Right atrium auricular region (tissue), 2 donors: ENCODE measurements at regions not wholly inside any gene's neighbourhood (a gene's known extent, or its start where the extent isn't known, plus 50 kb on each side); places are given as distances from the start of the nearest gene placed in this dataset.

Experiments
- DNase-seq: peaks from one replicate; pipeline ENCODE4 v3.0.0-alpha.2; 2019; ENCODE audit warnings: low spot score
- H3K27ac ChIP-seq, 2 donors: fragments of 200-600 bp; sonication (generic); 1 replicate in 1 of 2; 2 replicates in 1 of 2; pipeline ENCODE4 v1.5.1; 2016 to 2019
- H3K27me3 ChIP-seq, 2 donors: fragments of 200-600 bp; sonication (generic); one replicate each; pipeline versions ENCODE4 v1.5.1 to v1.6.0; 2017 to 2019
- H3K36me3 ChIP-seq: fragments of 200-600 bp; sonication (generic); one replicate; pipeline ENCODE4 v1.5.1; 2016
- H3K4me1 ChIP-seq, 2 donors: fragments of 200-600 bp; sonication (generic); one replicate each; pipeline versions ENCODE4 v1.5.1 to v1.6.0; 2017 to 2019
- H3K4me3 ChIP-seq, 2 donors: fragments of 200-600 bp; sonication (generic); 1 replicate in 1 of 2; 2 replicates in 1 of 2; pipeline ENCODE4 v1.5.1; 2017 to 2019; ENCODE audit warnings: mild to moderate bottlenecking in 1 of 2, moderate library complexity in 1 of 2
- H3K9me3 ChIP-seq, 2 donors: fragments of 200-600 bp; sonication (generic); one replicate each; pipeline ENCODE4 v1.5.1; 2019
- CTCF ChIP-seq, 2 donors: fragments of 200-600 bp; sonication (generic); IDR thresholded peaks; one replicate each; pipeline ENCODE4 v1.5.1; 2019; ENCODE audit warnings: antibody characterized with exemption in 2 of 2

DNA sequence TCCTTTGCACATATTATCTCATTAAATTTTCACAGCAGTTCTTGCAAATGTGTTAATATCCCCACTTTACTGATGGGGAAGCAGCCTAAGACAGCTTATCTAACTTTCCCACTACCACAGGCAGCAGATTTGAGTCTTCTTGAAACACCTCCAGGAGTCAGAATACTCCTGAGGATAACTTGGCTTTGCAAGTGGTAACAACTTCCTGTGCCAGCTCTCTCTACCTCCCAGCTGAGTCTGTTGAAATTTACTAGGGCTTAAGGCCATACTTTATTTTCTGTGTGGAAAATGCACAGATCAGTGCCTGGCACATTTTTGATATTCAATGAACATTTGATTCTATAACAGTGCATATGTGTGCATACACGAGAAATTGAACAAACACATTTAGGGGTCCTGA, 136.1 kb upstream of the COBL start:
- DNase-seq, result no peak
- Histone ChIP-seq H3K4me1 (no peaks in the 10 kb centered on the region), H3K9me3 (no peaks in the 10 kb centered on the region), H3K27ac (no peak overlapping the region), H3K27me3 (no peaks in the 10 kb centered on the region), H3K36me3 (no peaks in the 10 kb centered on the region), H3K4me3 (no peak overlapping the region)
- no peak for TF ChIP-seq CTCF (IDR thresholded peaks at IDR 0.05)

GRCh38 chr7:51451751-51452476, 135.3 kb upstream of the COBL start:
- Histone ChIP-seq H3K27ac (no peak overlapping the region), H3K4me1 (no peaks in the 10 kb centered on the region), H3K36me3 (no peaks in the 10 kb centered on the region), H3K27me3 (no peaks in the 10 kb centered on the region), H3K4me3 (no peak overlapping the region), H3K9me3 (no peaks in the 10 kb centered on the region)
- no peak for TF ChIP-seq CTCF (IDR thresholded peaks at IDR 0.05)
- no peak for DNase-seq

DNA sequence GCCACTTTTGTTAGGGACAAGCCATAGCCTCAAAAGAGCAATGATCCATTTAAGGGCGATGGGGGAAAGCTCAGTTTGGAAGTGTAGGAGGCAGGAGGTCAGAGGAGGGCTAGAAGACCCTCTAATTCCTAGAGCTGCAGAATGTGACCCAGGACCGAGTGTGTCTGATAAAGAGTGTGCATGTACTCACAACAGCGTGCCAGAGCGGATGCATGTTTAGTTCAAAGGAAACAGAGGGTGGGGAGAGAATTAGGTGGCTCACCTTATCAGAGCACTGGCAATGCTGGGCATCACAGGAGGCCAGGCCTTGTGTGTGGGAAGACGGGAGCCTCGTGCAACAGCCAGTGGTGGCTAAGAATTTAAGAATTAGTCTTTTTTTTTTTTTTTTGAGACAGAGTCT, 133.9 kb upstream of the COBL start:
- no peaks in the 10 kb centered on the region for H3K36me3 ChIP-seq

GRCh38 chr7:51446785-51447184, 130.2 kb upstream of the COBL start:
- no peaks in the 10 kb centered on the region for H3K4me1 ChIP-seq

More for the DNA sequence above, 133.9 kb upstream of the COBL start:
- Histone ChIP-seq H3K27me3 (no peaks in the 10 kb centered on the region), H3K4me1 (no peaks in the 10 kb centered on the region), H3K4me3 (no peak overlapping the region), H3K9me3 (no peaks in the 10 kb centered on the region), H3K27ac (no peak overlapping the region)
- no peak for TF ChIP-seq CTCF (IDR thresholded peaks at IDR 0.05)
- DNase-seq, result no peak

GRCh38 chr7:51446356-51446755, 129.7 kb upstream of the COBL start:
- no peak for TF ChIP-seq CTCF (IDR thresholded peaks at IDR 0.05)
- Histone ChIP-seq H3K4me1 (no peaks in the 10 kb centered on the region), H3K27ac (no peak overlapping the region), H3K27me3 (no peaks in the 10 kb centered on the region), H3K4me3 (no peak overlapping the region), H3K9me3 (no peaks in the 10 kb centered on the region), H3K36me3 (no peaks in the 10 kb centered on the region)
- no peak for DNase-seq

More at GRCh38 chr7:51446785-51447184, 130.2 kb upstream of the COBL start:
- H3K27ac ChIP-seq, result no peak overlapping the region
- no peak overlapping the region for H3K4me3 ChIP-seq
- H3K27me3 ChIP-seq, result no peaks in the 10 kb centered on the region
- DNase-seq, result no peak
- no peaks in the 10 kb centered on the region for H3K9me3 ChIP-seq
- H3K36me3 ChIP-seq, result no peaks in the 10 kb centered on the region
- TF ChIP-seq CTCF (IDR thresholded peaks at IDR 0.05), result no peak

DNA sequence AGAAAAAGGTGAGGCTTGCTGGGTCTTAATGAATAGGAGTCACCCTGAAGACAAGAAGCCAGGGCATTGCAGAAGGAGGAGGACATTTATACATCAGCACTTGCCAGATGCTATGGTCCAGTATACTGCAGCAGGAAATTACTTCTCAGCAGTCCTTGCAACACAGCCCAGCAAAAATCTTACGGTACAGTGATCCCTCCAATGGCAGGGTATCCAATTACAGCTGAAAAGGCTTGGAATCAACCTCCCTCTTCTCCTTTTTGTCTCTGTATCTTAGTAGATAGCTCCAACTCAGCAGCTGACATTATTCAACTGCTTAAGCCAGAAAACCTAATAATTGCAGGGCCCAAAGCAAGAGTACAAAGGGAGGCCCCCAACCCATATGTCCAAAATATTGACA, 128.3 kb upstream of the COBL start:
- Histone ChIP-seq H3K4me3 (no peak overlapping the region), H3K36me3 (no peaks in the 10 kb centered on the region), H3K27ac (no peak overlapping the region), H3K27me3 (no peaks in the 10 kb centered on the region), H3K4me1 (no peaks in the 10 kb centered on the region), H3K9me3 (no peaks in the 10 kb centered on the region)
- TF ChIP-seq CTCF (IDR thresholded peaks at IDR 0.05), result no peak
- no peak for DNase-seq
